HG03139 (cell line): ENCODE measurements at regions not wholly inside any gene's neighbourhood (a gene's known extent, or its start where the extent isn't known, plus 50 kb on each side); places are given as distances from the start of the nearest gene placed in this dataset.
"Not testable (repeated sequence)": the region's sequence is repeated elsewhere in the genome, so short reads cannot be mapped to it uniquely, and the experiment has no call there.

Experiments used
- ATAC-seq: cut with Tn5 transposase; IDR thresholded peaks from one replicate; pipeline ENCODE4 v1.9.1; 2021; ENCODE audit not compliant: unreplicated experiment

DNA sequence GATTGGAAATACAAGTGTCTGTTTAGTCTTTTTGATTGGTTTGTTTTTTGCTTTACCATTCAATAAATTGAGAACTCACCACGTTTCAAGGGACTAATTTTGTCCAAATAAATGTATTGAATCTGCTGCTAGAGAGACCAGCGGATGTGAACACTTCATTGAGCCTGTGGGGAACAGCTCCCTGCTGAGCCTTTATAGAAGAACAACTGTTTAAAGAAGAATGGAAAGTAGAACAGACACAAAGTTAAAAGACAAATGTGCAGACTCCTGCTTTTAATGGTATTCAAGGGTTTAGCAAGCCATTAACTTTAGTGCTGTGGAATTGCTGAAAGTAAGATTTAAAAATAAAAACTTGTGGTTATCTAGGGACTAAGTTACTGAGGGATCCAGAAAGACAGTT, 817.7 kb upstream of the B3GALT2 start:
- no peak for ATAC-seq

DNA sequence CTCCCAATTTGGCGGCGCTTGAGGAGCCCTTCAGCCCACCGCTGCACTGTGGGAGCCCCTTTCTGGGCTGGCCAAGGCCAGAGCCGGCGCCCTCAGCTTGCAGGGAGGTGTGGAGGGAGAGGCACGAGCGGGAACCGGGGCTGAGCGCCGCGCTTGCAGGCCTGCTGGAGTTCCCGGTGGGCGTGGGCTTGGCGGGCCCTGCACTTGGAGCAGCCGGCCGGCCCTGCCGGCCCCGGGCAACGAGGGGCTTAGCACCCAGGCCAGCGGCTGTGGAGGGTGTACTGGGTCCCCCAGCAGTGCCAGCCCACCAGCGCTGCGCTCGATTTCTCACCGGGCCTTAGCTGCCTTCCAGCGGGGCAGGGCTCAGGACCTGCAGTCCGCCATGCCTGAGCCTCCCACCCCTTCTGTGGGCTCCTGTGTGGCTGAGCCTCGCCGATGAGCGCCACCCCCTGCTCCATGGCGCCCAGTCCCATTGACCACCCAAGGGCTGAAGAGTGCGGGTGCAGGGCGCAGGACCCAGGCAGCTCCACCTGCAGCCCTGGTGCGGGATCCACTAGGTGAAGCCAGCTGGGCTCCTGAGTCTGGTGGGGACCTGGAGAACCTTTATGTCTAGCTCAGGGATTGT, 815.4 kb upstream of the B3GALT2 start:
- ATAC-seq: not testable (repeated sequence)

DNA sequence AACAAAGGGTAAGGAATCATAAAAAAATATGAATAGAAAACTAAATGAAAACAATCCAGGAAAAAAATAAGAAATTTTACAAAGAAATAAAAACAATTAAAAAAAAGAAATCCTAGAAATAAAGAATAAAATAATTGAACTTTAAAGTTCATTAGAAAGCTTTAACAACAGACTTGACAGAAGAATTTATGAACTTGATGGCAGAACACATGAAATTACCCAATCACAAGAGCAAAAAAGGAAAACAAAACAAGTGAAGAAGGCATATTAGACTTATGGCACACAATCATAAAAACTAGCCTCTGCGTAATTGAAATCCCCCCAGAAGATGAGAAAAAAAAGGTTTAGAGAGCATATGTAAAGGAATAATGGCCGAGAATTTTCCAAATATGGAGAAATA, 802.5 kb upstream of the B3GALT2 start:
- ATAC-seq: no peak

DNA sequence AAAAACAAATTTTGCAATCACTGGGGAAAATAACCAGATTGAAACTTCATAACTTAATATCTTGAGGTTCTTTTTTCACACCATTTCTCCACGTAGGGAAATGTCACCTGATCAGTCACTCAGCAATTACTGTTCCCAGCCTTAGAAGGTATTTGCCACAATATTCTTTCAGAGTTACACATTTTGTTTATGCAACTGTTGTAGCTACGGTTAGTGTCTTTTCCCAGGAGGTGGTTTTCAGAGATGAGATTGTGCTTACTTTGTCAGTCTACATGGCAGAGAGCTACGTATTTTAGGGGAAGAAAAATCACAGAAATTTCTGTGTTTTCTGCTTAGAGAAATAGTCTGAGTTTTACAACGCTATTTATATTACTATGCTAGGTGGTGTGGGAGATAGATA, 792.8 kb upstream of the B3GALT2 start:
- ATAC-seq: no peak

DNA sequence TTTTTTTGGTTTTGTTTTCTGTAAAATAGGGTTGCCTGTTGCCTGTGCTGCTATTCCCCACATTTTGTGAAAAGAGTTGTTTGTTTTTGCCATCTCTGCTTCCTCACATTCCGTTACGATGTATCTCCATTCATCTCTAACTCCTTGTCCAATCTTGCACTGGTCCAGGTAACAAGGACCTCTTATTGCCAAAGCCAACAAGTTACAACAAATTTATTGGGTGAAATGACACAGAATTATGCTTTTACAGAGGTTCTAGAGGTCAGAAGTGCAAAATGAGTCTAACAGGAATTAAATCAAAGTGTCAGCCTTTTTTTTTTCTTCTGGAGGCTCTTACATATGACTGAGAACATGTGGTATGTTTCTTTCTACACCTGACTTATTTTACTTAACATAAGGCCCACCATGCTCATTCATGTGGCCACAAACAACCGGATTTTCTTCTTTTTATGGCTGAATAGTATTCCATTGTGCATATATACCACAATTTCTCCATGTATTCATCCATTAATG, 787.9 kb upstream of the B3GALT2 start:
- no peak for ATAC-seq

DNA sequence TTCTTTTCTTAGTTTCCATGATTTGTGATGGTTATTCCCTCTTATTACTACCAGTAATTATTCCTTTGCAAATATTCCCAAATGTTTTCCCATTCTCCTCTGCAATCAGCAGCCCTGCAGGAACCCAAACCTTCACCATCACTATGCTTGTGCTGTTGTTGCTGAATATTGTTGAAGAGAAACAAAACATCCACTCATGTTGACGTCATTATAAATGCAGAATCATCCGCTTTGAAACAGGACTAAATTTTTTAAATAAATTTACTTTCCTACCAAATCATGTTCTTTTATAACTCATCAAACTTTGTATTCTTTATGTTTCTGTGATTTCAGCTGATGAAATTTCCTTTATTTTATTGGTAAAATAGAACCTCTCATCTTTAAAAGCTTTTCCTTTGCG, 787.0 kb upstream of the B3GALT2 start:
- no peak for ATAC-seq

DNA sequence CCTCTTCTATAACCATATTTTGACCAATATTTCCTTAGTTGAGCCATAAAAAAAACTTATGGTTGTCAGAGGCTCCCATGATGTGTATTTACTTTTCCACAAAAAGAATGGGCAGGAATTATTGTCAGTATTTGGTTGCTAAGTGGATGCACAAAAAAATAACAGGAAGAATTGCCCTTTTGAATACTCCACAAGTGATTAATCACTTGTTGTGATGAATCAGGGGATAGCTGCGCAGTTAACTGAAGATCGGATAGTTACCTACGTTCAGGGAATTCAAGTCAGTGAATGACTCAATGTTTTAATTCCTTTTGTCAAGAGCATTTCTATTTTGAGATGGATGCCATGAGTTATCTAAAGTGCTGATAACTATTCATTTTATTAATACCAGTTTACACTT, 785.2 kb upstream of the B3GALT2 start:
- ATAC-seq: no peak

DNA sequence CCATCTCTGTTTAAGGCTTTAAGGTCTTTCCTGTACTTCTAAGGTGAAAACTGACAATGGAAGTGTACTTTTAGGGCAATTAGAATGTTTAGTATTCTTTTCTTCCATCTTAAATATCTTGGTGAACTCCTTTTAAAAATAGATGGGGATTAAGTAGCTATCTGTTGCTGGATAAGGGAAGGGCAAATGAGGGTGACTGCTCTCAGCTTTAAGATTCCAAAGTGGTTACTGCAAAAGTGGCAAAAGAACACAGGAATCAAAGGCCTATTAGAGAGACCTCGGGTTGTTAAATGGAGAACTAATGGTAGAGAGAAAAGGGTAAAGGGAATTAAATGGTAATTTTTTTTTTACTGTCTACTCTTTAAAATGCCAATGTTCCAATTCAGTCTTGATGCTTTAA, 774.1 kb upstream of the B3GALT2 start:
- no peak for ATAC-seq

DNA sequence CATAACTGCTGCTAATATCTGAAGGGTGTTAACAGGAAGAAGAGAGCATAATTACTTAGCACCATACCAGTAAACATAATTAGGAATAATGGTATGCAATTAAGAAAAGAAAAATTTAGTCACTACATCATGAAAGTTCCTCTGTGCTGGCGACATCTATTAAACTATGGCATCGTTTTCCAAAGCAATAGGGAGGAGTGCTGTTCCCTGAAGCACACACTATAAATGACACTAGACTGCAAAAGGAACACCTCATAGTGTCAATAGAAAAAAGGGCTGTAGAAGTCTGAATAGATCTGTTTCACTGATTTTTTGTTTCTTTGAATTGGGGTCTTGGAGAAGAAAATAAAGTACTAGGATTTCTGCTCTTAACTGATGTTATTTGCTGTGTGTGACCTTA, 773.6 kb upstream of the B3GALT2 start:
- ATAC-seq: no peak

DNA sequence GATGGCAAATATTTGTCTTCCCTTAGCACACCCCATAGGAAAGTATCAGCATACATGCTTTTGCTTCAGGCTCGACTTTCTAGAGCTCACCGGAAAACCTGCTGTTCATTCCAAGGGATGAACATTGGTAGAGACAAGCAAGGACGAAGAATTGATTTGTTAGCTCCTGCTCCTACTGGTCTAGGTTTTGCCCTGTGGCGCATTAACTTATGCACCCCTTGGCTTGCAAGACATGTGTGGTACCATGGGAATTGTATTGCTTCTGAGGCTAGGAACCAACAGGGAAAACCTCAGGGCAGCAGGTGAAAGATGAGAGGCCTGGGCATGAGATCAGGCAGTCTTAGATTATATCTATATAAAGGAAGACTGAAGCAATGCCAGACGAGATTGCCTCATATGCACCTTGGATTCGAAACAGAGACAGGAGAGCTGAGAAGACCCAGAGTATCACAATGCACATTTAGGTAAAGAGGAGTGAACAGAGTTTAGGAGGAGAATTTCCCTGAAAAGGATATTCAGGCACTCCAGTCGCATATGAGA, 771.2 kb upstream of the B3GALT2 start:
- no peak for ATAC-seq

DNA sequence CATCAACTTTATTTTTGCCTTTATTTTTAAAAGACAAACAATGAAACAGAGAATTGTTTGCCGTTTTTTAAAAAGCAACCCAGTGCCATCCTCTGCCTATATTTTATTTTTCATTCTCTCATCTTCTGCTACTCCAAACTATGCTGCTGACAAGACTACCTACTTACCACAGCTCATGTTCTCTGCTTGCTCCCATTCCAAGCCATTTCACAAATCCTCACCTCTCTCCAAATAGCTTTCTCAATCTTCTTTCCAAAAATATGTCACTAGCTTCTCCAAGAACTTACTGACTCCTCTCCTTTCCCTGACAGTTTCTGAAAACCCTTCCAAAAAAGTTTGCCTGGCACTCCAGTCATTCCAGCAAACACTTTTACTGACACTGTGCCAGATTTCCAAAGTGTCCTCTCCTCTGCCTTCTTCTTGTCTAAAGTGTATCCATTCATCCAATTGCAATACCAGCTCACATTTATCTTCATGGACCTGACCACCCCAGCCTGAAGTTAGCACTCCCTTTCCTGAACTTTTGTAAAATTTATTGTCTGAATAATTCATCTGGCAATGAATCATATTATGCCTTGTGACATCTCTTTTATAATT, 766.5 kb upstream of the B3GALT2 start:
- ATAC-seq: no peak

DNA sequence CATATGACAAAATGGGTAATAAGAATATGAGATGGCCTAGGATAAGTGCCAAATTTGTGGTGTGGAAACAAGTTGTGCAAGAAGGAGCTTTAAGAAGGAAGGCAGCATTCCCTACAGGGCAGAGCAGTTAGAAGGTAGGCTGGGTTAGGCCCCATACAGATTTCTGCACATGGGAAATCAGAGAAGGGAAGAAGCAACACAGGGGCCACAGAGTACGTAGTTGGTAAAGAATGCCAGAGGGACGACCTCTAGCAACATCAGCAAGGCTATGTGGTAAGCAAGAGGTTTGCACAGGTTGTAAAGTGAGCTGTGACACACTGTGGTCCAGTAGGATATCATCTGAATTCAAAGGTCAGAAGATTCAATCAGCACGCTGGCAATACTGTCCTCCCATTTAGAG, 765.6 kb upstream of the B3GALT2 start:
- no peak for ATAC-seq

DNA sequence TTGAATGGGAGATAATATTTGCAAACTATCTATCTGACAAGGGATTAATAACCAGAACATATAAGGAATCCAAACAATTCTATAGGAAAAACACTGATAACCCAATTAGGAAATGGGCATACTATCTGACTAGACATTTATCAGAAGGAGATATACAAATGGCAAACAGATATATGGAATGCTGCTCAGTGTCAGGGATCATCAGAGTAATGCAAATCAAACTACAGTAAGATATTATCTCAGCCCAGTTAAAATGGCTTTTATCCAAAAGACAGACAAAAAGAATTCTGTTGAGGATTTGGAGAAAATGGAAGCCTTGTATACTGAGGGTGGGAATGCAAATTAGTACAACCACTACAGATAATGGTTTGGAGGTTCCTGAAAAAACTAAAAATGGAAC, 758.0 kb upstream of the B3GALT2 start:
- no peak for ATAC-seq

DNA sequence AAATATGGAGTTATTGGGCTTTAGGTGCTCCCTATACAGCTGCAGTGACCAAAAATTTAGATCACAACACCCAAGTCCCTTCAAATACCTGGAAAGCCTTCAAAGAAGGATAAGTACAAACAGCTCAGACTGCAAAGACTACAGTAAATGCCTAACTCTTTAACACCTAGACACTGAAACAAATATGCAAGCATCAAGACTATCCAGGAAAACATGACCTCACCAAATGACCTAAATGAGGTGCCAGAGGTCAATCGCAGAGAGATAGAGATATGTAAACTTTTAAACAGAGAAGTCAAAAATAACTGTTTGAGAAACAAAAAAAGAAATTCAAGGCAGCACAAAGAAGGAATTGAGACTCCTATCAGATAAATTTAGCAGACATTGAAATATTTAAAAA, 753.8 kb upstream of the B3GALT2 start:
- no peak for ATAC-seq

DNA sequence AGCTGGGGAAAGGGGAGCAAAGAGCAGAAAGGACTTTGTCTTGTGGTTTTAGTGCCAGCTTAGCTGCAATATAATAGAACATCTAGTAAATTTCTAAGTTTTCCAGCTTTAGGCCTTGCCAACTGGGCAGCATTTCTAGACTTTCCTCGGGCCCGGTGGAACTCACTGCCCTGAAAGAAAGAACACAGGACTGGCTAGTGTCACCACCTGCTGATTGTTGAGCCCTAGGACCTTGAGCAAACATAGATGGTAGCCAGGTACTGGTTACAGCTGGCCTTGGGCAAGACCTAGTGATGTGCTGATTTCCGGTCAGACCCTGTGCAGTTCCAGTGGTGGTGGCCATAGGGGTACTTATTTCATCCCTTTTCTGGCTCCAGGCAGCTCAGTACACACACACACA, 753.2 kb upstream of the B3GALT2 start:
- ATAC-seq: no peak

DNA sequence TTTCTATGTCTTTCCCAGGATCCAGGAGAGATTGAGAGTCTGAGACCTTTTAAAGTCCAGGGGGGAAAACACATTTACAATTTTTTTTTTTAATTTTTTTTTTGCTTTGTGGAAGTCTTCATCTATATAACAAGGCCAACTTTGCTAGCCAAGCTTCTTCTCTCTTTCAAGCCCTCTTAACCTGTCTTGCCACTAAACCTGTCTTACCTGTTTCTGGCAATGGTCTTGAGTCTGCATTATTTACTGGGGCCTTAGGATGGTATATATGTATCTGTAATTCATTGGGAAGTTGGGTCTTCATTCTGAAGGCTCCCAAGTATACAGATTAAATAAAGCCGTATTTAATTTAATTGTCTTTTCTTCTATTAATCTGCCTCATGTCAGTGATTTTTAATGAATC, 750.9 kb upstream of the B3GALT2 start:
- ATAC-seq: no peak

DNA sequence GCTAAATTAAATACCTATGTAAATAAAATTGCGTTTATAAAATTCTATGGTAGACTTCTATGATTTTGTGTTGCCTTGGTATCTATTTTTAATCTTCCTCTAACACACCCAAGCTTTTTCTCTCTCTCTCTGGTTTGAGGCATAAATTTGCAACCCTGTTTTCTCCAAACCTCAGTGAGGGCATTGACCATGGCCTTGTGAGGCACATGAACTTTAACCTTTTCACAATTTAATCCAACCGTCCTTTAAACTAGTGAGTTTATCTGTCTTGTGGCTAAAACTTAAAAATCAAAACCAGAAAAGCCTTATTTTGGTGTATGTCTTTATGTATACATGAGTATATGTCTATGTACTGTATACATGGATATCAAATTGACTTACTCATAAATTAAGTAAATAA, 746.6 kb upstream of the B3GALT2 start:
- no peak for ATAC-seq

DNA sequence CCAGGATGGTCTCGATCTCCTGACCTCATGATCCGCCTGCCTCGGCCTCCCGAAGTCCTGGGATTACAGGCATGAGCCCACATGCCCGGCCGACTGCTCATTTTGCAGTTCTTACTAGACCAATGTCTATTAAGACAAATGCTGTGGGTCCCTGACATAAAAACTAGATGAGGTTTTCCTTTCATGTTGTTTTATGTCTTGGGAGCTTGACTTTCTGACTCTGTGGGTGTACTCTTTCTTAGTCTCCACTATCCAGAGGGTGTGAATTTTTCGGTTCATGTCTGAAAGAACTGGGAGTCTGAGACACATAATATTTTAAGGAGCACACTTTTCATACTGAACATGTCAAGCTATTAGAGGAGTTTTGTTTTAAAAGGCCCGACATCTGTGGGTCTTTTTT, 744.9 kb upstream of the B3GALT2 start:
- ATAC-seq: no peak

DNA sequence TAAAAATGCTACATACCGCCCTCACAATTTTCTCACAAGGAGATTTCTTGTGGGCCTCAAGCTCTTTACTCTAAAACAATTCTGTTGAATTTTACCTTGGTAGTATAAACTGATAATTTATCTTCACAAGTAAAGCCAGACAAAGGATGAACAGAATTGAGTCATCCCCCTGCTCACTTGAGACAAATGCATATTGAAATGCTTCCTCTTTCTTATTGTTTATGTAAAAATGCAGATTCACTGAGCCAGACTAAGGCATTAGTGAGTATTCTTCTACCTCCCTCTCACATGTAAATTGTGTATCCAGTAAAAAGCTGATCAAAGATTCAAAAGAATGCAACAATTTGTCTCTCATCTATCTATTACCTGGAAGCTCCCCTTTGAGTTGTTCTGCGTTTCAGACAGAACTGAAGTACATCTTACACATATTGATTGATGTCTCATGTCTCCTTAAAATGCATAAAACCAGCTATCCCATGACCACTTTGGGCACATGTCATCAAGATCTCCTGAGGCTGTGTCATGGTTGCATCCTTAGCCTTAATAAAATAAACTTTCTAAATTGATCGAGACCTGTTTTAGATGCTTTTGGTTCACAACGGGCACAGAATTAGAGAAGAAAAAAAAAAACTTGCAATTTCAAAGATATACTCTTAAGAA, 743.1 kb upstream of the B3GALT2 start:
- no peak for ATAC-seq

DNA sequence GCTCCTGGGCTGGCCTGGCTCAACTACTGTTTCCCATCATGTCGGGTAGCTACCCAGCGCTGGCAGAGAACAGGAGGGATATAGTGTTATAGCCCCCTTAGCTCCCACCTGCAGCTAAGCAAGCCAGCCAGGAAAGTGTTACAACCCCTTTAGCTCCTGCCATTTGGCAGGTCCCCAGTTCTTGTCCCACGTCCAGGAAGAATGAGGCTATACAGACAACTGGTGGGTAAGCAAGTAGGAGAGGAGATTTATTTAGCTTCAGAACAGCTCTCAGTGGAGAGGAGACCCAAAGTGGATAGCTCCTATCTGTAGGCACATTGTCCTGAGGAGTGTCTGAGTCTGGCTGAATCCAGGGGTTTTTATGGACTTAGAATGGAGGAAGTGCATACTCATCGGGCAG, 741.1 kb upstream of the B3GALT2 start:
- no peak for ATAC-seq

DNA sequence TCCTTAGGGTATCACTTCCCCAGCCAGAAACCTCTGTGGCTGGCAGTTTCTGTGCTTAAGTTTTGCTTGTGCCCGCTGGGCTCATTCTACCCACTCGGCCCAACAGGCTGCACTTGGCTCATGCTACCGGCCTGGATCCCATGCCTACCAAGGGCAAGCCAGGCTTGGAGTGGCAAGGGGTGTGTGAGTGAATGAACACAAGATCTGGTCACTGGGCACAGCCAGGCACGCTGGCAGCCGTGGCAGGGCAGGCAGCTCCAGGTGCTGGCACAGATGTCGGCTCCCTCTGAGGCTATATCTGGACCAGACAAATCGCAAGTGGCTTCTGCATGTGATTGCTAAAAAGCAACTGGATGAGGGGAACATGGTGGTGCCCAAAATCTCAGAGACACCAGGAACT, 740.5 kb upstream of the B3GALT2 start:
- no peak for ATAC-seq

DNA sequence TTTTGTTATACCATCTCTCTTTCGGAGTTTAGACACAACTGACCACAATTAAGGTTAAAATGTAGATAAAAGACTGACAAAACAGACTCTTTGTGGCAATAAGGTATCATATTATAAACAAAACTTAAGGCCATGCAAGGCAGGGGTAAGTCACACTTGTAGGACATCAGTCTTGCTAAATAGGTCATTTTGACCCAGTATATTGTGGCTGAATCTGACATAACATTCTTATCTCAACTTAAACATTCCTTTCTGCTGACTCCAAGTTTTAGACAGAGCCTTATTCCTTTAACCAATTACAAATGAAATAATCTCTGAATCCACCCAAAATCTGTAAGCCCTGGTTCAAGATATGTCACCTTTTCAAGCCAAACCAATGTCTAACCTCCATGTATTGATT, 733.4 kb upstream of the B3GALT2 start:
- ATAC-seq: no peak
